ENCODE measurements at regions not wholly inside any gene's neighbourhood (a gene's known extent, or its start where the extent isn't known, plus 50 kb on each side); places are given as distances from the start of the nearest gene placed in this dataset.

DNA sequence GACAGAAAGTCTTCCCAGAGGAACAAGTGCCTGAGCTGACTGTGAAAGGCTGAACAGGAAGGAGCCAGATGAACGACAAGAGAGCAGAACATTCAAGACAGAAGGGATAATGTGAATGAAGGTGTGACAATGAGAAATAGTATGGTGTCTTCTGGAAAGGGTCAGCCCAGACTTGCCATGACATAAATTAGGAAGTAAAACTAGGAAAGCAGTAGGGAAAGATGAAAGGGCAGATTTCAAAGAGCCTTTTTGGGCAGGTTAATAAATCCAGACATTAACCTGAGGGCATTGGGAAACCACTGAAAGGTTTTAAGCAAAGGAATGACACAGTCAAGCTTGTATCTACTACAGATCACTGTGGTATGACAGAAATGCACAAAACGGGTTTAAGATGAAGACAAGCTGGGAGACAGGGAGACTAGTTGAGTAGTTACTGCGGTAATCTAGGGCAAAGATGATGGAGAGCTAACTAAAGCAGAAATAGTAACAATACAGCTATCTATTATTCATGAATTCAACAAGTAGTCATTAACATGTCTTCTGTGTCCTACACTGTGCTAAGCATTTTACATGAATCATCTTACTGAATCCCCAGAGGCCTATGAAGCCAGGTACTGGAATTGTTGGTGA, 580.9 kb upstream of the WWC1 start:
- DNase-seq (ENCODE audit: low spot score): no peak
- H3K4me3 ChIP-seq: no peak overlapping the region
- no peak overlapping the region for H3K27ac ChIP-seq
- TF ChIP-seq, protein P1, sequence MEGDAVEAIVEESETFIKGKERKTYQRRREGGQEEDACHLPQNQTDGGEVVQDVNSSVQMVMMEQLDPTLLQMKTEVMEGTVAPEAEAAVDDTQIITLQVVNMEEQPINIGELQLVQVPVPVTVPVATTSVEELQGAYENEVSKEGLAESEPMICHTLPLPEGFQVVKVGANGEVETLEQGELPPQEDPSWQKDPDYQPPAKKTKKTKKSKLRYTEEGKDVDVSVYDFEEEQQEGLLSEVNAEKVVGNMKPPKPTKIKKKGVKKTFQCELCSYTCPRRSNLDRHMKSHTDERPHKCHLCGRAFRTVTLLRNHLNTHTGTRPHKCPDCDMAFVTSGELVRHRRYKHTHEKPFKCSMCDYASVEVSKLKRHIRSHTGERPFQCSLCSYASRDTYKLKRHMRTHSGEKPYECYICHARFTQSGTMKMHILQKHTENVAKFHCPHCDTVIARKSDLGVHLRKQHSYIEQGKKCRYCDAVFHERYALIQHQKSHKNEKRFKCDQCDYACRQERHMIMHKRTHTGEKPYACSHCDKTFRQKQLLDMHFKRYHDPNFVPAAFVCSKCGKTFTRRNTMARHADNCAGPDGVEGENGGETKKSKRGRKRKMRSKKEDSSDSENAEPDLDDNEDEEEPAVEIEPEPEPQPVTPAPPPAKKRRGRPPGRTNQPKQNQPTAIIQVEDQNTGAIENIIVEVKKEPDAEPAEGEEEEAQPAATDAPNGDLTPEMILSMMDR (IDR thresholded peaks at IDR 0.05): no peak

DNA sequence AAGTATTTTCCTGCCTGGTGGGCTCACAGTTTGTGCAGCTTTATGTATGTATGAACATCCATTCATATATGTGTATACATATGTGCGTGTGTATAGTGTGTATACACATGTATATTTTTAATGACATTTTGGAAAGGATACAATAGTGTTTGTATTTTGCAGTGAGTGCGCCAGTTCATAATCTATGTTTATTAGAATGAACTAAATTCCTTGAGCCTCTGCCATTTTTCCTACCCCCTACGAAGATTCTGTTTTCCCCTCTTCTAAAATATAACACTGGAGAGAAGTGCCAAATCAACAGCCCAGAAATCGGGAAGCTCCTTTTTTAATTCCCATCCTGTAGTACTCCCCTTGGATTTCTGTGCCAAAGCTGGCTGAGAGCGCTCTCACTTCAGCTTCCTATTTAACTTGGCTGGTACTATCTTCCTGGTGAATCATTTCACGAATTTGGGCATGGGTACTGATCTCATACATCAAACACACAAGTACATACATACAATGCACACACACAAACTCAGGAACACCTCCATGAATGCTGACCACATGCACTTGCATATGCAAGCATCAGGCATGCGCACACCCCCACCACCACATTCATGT, 578.4 kb upstream of the WWC1 start:
- DNase-seq (ENCODE audit: low spot score): no peak
- Histone ChIP-seq H3K4me3 (no peak overlapping the region), H3K27ac (no peak overlapping the region)
- TF ChIP-seq, protein P1 (IDR thresholded peaks at IDR 0.05): no peak

- no peak for DNase-seq (ENCODE audit: low spot score)
- TF ChIP-seq, protein P1 (IDR thresholded peaks at IDR 0.05): no peak
- no peak overlapping the region for H3K4me3 ChIP-seq
- no peak overlapping the region for H3K27ac ChIP-seq
Observed at GRCh38 chr5:167713896-167714295, 577.5 kb upstream of the WWC1 start.

GRCh38 chr5:167716126-167716775, 575.2 kb upstream of the WWC1 start:
- DNase-seq (ENCODE audit: low spot score): no peak
- TF ChIP-seq, protein P1 (IDR thresholded peaks at IDR 0.05): no peak
- no peak overlapping the region for H3K27ac ChIP-seq
- no peak overlapping the region for H3K4me3 ChIP-seq

DNA sequence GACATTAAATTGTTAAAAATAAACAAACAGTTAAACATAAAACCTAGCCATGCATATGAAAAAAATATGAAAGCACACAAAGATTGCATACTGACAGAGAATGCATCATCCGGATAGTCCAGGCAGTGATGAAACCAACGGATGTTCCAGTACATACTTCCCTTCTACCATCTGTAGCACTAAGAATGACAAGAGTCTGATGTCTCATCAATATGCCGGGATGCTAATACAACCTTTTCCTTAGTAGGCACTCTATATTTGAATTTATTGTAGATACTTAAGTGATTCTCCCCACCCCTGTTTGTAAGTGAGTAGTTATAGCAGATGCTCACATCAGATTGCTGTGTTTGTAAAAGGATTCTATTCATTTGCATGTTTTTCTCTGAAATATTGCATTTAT, 571.2 kb upstream of the WWC1 start:
- DNase-seq (ENCODE audit: low spot score): no peak
- no peak overlapping the region for H3K4me3 ChIP-seq
- no peak overlapping the region for H3K27ac ChIP-seq
- TF ChIP-seq, protein P1 (IDR thresholded peaks at IDR 0.05): no peak

DNA sequence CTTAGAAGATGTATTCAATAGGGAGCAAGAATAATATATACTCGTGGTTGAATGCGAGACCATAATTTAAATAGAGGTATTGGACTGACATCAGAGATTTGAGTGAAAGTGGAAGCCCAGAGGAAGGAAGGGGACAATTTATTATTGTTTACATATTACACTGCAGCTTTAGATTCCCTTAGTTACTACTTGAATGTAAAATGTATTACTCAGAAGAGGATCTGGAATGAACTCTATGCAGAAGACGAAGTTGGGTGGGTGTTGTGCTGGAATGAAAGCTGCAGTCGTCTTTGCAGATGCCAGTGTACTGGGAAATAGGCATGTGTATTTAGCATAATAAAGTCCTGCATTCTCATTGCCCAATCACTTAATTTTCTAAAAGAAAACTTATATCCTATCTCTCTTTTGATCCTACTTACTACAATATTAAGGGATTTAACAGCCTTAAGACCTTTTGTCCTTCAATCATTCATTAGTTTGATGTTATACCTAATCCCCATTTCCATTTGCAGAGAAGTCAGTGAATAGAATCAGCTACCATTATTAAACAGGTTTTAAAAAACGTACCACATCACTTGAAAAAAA, 570.7 kb upstream of the WWC1 start:
- Histone ChIP-seq H3K4me3 (no peak overlapping the region), H3K27ac (no peak overlapping the region)
- TF ChIP-seq, protein P1 (IDR thresholded peaks at IDR 0.05): no peak
- DNase-seq (ENCODE audit: low spot score): no peak
